ENCODE measurements at regions not wholly inside any gene's neighbourhood (a gene's known extent, or its start where the extent isn't known, plus 50 kb on each side); places are given as distances from the start of the nearest gene placed in this dataset.

GRCh38 chr4:96301715-96302114 is 461.8 kb downstream of the PDHA2 start:
- Histone ChIP-seq H3F3A (ENCODE audit: insufficient read depth, low read length) (no peaks in the 10 kb centered on the region), H2AFZ (ENCODE audit: low read length) (no peak overlapping the region), H3K27me3 (ENCODE audit: insufficient read depth, low read length) (no peaks in the 10 kb centered on the region), H3K9me2 (ENCODE audit: low read depth, low read length) (no peaks in the 10 kb centered on the region), H3K27ac (ENCODE audit: low read depth, low read length, poor library complexity, severe bottlenecking) (no peak overlapping the region), H3K9ac (ENCODE audit: low read length) (no peak overlapping the region), H3K4me1 (ENCODE audit: insufficient read depth, low read length, severe bottlenecking) (no peaks in the 10 kb centered on the region), H3K4me2 (ENCODE audit: low read length) (no peak overlapping the region), H3K9me3 (ENCODE audit: low read length) (no peaks in the 10 kb centered on the region), H3K36me3 (ENCODE audit: insufficient read depth, low read length) (no peaks in the 10 kb centered on the region), H3K4me3 (ENCODE audit: low read depth, low read length, poor library complexity, severe bottlenecking) (no peak overlapping the region), H4K20me1 (ENCODE audit: insufficient read depth, low read length) (no peaks in the 10 kb centered on the region), H3K79me2 (ENCODE audit: insufficient read depth, low read length) (no peaks in the 10 kb centered on the region)
- TF ChIP-seq, protein P1, sequence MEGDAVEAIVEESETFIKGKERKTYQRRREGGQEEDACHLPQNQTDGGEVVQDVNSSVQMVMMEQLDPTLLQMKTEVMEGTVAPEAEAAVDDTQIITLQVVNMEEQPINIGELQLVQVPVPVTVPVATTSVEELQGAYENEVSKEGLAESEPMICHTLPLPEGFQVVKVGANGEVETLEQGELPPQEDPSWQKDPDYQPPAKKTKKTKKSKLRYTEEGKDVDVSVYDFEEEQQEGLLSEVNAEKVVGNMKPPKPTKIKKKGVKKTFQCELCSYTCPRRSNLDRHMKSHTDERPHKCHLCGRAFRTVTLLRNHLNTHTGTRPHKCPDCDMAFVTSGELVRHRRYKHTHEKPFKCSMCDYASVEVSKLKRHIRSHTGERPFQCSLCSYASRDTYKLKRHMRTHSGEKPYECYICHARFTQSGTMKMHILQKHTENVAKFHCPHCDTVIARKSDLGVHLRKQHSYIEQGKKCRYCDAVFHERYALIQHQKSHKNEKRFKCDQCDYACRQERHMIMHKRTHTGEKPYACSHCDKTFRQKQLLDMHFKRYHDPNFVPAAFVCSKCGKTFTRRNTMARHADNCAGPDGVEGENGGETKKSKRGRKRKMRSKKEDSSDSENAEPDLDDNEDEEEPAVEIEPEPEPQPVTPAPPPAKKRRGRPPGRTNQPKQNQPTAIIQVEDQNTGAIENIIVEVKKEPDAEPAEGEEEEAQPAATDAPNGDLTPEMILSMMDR (IDR thresholded peaks at IDR 0.05; ENCODE audit: low read length): no peak
- no peak for TF ChIP-seq EZH2 (IDR thresholded peaks at IDR 0.05; ENCODE audit: borderline replicate concordance, low read length)

DNA sequence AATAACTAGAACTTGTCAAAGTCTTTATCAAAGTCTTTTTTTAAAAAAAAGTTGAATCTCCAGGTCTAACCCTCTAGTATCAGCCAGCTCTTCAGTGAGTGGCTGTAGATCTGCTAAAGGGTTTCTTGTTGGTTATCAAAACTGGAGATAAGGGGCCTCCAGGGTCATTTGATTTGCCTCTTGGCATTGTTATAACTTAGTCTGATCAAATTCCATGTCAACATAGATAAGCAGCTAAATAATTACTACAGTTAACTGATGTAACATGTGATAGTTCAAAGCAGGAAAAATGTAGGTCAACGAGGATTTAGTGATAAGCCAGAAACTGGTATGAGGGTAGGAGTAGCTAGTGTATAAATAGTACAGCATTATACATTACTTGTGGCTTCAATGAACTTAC is 465.1 kb downstream of the PDHA2 start:
- no peak overlapping the region for H3K4me3 ChIP-seq (ENCODE audit: low read depth, low read length, poor library complexity, severe bottlenecking)
- no peak overlapping the region for H3K27ac ChIP-seq (ENCODE audit: low read depth, low read length, poor library complexity, severe bottlenecking)
- no peak overlapping the region for H2AFZ ChIP-seq (ENCODE audit: low read length)
- H3K79me2 ChIP-seq (ENCODE audit: insufficient read depth, low read length): no peaks in the 10 kb centered on the region
- H3K36me3 ChIP-seq (ENCODE audit: insufficient read depth, low read length): no peaks in the 10 kb centered on the region
- no peaks in the 10 kb centered on the region for H3F3A ChIP-seq (ENCODE audit: insufficient read depth, low read length)
- no peaks in the 10 kb centered on the region for H3K9me2 ChIP-seq (ENCODE audit: low read depth, low read length)
- H3K4me1 ChIP-seq (ENCODE audit: insufficient read depth, low read length, severe bottlenecking): no peaks in the 10 kb centered on the region
- H3K27me3 ChIP-seq (ENCODE audit: insufficient read depth, low read length): no peaks in the 10 kb centered on the region
- H3K9ac ChIP-seq (ENCODE audit: low read length): no peak overlapping the region
- no peaks in the 10 kb centered on the region for H4K20me1 ChIP-seq (ENCODE audit: insufficient read depth, low read length)
- H3K9me3 ChIP-seq (ENCODE audit: low read length): no peaks in the 10 kb centered on the region
- TF ChIP-seq, protein P1 (IDR thresholded peaks at IDR 0.05; ENCODE audit: low read length): no peak
- no peak overlapping the region for H3K4me2 ChIP-seq (ENCODE audit: low read length)

DNA sequence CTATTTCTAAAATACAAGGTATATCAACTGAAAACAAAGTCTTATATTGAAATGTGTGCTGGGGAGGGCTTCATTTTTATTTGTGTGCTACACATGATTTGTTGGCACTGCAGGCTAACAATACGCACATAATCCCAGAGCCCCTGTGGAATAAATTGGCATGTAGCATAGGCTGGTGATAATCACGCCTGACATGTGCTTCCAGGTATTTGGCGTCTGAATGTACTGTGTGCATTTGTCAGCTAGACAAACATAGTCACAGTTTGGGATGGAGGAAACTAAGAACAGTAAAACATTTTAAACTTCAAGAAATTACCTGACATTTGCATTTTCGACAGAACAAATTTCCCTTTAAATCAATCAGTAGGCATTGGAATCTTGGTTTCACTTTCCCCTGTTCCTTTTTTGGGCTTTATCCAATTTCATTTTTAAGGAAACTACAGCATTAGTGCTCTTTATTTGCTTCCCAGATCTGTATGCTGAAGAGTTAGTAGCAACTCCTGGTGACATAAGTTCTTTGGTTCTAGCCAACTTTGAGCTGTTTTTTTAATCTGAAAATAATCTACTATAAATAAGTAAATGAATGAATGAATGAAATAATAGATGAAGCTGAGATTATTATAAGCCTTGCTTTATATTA is 472.3 kb downstream of the PDHA2 start:
- Histone ChIP-seq H3K9ac (ENCODE audit: low read length) (no peak overlapping the region), H4K20me1 (ENCODE audit: insufficient read depth, low read length) (no peaks in the 10 kb centered on the region), H3K79me2 (ENCODE audit: insufficient read depth, low read length) (no peaks in the 10 kb centered on the region), H3K36me3 (ENCODE audit: insufficient read depth, low read length) (no peaks in the 10 kb centered on the region), H3K27me3 (ENCODE audit: insufficient read depth, low read length) (no peaks in the 10 kb centered on the region), H3K4me2 (ENCODE audit: low read length) (no peak overlapping the region), H3K4me3 (ENCODE audit: low read depth, low read length, poor library complexity, severe bottlenecking) (no peak overlapping the region), H3K9me3 (ENCODE audit: low read length) (no peaks in the 10 kb centered on the region), H3K4me1 (ENCODE audit: insufficient read depth, low read length, severe bottlenecking) (no peaks in the 10 kb centered on the region), H2AFZ (ENCODE audit: low read length) (no peak overlapping the region), H3F3A (ENCODE audit: insufficient read depth, low read length) (no peaks in the 10 kb centered on the region), H3K27ac (ENCODE audit: low read depth, low read length, poor library complexity, severe bottlenecking) (no peak overlapping the region), H3K9me2 (ENCODE audit: low read depth, low read length) (no peaks in the 10 kb centered on the region)
- TF ChIP-seq EZH2 (IDR thresholded peaks at IDR 0.05; ENCODE audit: borderline replicate concordance, low read length): no peak
- TF ChIP-seq, protein P1 (IDR thresholded peaks at IDR 0.05; ENCODE audit: low read length): no peak
